Spleen (tissue), 7 donors: ENCODE measurements at regions not wholly inside any gene's neighbourhood (a gene's known extent, or its start where the extent isn't known, plus 50 kb on each side); places are given as distances from the start of the nearest gene placed in this dataset.

Experiments used
- CTCF ChIP-seq, 11 experiments: fragments of 200-600 bp in 7 of 11; fragments of 450-650 bp in 4 of 11; sonication (generic) in 4 of 11; IDR thresholded peaks in 8 of 11; conservative IDR thresholded peaks in 3 of 11; 1 replicate in 7 of 11; 2 replicates in 4 of 11; pipeline versions ENCODE4 v1.4.0 to v1.8.0; 2016 to 2021; ENCODE audit warnings: antibody characterized with exemption in 11 of 11, inconsistent platforms in 4 of 11, mild to moderate bottlenecking in 1 of 11
- POLR2A ChIP-seq, 3 donors: fragments of 450-650 bp; IDR thresholded peaks; one replicate each; pipeline ENCODE4 v1.5.1; 2017; ENCODE audit warnings: antibody characterized with exemption in 3 of 3, mild to moderate bottlenecking in 1 of 3
- POLR2AphosphoS5 ChIP-seq, 3 donors: sonication (generic); formaldehyde crosslinking; IDR thresholded peaks; one replicate each; pipeline ENCODE4 v1.5.1; 2017; ENCODE audit warnings: antibody characterized with exemption in 3 of 3
- donor health status: DM: no; HTN: no; CAD: no; lungs with moderate emphysema.
- donor health status: DM: no; HTN: no; CAD: no.
- donor health status: DM: no; HTN: no; CAD: no.

DNA sequence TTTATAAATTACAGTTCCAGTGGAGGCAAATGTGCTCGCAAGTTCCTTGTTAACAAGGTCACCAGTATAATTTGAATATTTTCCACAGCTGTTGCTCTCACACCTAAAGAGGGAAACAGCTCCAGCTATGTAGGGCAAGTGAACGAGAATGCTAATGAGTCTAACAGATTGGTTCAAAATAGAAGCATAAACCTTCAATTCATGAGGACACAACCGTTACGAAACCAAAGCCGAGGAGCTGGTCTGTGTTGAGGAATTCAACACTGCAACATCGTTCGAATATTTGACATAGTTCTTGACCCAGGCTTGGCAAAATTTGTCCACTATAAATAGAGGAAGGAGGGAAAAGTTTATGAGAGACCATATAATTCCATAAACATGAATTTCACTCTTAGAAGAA is 161.3 kb downstream of the KLF6 start:
- no peak for TF ChIP-seq CTCF (IDR thresholded peaks at IDR 0.05 in 8 of 11, conservative IDR thresholded peaks at IDR 0.05 in 3 of 11)
- TF ChIP-seq POLR2AphosphoS5 (IDR thresholded peaks at IDR 0.05), result no peak
- TF ChIP-seq POLR2A (IDR thresholded peaks at IDR 0.05), result no peak
